NB4 (cell line): ENCODE measurements at regions not wholly inside any gene's neighbourhood (a gene's known extent, or its start where the extent isn't known, plus 50 kb on each side); places are given as distances from the start of the nearest gene placed in this dataset.

Experiments used
- DNase-seq: peaks from one replicate; pipeline ENCODE4 v3.0.0; 2010; ENCODE audit warnings: low read depth
- H3K4me3 ChIP-seq: one replicate; pipeline ENCODE4 v1.5.1; 2011; ENCODE audit warnings: mild to moderate bottlenecking, low read depth, low read length, moderate library complexity
- CTCF ChIP-seq: IDR thresholded peaks from one replicate; pipeline ENCODE4 v1.5.1; 2012; ENCODE audit warnings: low read depth, low read length
- MAX ChIP-seq: IDR thresholded peaks from 2 replicates; pipeline ENCODE4 v1.6.1; 2011; ENCODE audit warnings: low read depth, low read length
- MYC ChIP-seq: IDR thresholded peaks from 2 replicates; pipeline ENCODE4 v1.6.1; 2011; ENCODE audit warnings: low read depth, low read length
- POLR2A ChIP-seq: IDR thresholded peaks from 2 replicates; pipeline ENCODE4 v1.6.1; 2011; ENCODE audit warnings: mild to moderate bottlenecking; ENCODE audit not compliant: insufficient read length; ENCODE audit errors: extremely low read depth

- no peak for DNase-seq
- no peak overlapping the region for H3K4me3 ChIP-seq
- TF ChIP-seq MAX (no peak), POLR2A (no peak), CTCF (no peak), MYC (no peak)
Measured at GRCh38 chr16:85401370-85401916, 211.7 kb upstream of the GSE1 start.

DNA sequence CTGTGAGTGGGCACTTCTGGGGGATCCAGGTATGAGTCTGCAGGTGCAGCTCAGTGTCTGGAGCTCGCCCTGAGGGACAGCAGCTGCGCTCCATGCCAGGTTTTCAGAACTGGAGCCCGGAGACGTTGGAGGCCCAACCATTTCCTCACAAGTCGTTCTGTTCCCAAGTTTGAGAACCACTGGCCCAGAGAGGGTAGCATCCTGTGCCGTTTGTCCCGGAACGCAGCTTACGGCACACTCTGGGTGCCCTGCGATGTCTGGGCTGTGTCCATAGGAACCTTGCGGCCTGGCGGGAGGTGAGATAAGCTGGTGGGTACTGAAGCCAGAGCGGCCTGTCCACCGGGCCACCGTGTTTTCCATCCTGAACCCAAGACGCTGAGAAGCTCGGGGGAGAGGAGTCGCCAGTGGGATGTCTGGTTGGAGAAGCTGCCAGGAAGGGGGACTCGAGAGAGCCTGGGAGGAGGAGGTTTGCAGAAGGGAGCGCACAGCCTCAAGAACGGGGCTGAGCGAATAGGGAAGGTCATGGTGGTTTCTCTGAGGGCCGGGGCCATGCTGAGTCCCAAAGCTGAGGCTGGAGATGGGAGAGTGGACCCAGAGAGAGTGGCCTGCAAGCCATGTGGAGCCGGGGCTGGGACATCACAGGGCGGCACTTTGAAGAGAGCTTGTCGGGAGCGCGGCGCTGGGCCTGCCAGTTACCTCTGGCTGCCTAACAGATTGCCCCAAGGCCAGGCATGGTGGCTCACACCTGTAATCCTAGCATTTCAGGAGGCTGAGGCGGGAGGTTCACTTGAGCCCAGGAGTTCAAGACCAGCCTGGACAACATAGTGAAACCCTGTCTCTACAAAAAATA lies 211.0 kb upstream of the GSE1 start:
- no peak for TF ChIP-seq CTCF
- TF ChIP-seq MAX, result no peak
- TF ChIP-seq POLR2A, result no peak
- TF ChIP-seq MYC, result no peak
- DNase-seq, result no peak

DNA sequence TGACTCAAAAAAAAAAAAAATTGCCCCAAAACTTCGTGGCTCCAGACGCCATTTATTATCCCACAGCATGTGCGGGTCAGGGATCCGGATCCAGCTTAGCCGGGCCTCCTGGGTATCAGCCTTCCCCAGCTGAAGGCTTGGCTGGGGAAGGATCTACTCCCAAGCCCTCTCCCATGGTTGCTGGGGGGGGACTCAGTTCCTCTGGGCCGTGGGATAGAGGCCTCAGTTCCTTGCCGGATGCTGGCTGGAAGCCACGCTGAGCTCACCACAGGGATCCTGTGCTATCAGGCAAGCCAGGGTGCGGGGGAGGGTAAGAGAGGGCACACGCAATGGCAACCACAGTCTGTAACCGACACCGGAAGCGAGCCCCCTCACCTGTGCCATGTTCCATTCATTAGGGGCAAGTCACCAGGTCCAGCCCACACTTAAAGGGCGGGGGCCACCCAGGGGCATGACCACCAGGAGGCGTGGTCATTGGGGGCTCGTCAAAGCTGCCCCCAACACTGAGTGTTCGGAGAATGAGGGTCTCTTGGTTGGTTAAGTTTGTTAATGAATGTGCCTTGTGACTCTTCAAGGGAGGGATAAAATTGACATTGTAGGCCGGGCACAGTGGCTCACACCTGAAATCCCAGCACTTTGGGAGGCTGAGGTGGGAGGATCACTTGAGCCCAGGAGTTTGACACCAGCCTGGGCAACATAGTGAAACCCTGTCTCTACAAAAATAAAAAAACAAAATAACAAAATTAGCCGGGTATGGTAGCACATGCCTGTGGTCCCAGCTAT lies 210.0 kb upstream of the GSE1 start:
- TF ChIP-seq MYC (peak; percentile 78), MAX (peak; percentile 74), CTCF (no peak)
- DNase-seq, result peak; percentile 97
- H3K4me3 ChIP-seq, result no peak overlapping the region

More for the DNA sequence above, 211.0 kb upstream of the GSE1 start:
- H3K4me3 ChIP-seq, result no peak overlapping the region

- TF ChIP-seq MYC (no peak), POLR2A (no peak), CTCF (no peak), MAX (no peak)
- DNase-seq, result peak; percentile 63
- no peak overlapping the region for H3K4me3 ChIP-seq
Measured at GRCh38 chr16:85403693-85404092, 209.4 kb upstream of the GSE1 start.

GRCh38 chr16:85412911-85413520 lies 200.1 kb upstream of the GSE1 start:
- no peak overlapping the region for H3K4me3 ChIP-seq
- no peak for TF ChIP-seq POLR2A
- no peak for TF ChIP-seq MAX
- no peak for DNase-seq
